Esophagus (tissue), 2 donors: ENCODE measurements at regions not wholly inside any gene's neighbourhood (a gene's known extent, or its start where the extent isn't known, plus 50 kb on each side); places are given as distances from the start of the nearest gene placed in this dataset.

Experiments used
- H3K27ac ChIP-seq, 2 donors: one replicate each; pipeline ENCODE4 v1.5.1; 2013; ENCODE audit warnings: low read depth in 2 of 2, mild to moderate bottlenecking in 2 of 2, inconsistent platforms in 1 of 2, low read length in 1 of 2, moderate library complexity in 1 of 2
- H3K27me3 ChIP-seq, 2 donors: one replicate each; pipeline ENCODE4 v1.6.1; 2013; ENCODE audit warnings: low read length in 2 of 2, control low read depth in 1 of 2, mild to moderate bottlenecking in 1 of 2; ENCODE audit not compliant: insufficient read depth in 2 of 2, control insufficient read depth in 1 of 2
- H3K36me3 ChIP-seq, 2 donors: one replicate each; pipeline ENCODE4 v1.6.1; 2013; ENCODE audit warnings: low read length in 1 of 2; ENCODE audit not compliant: control insufficient read depth in 2 of 2, insufficient read depth in 2 of 2
- H3K4me1 ChIP-seq, 2 donors: one replicate each; pipeline ENCODE4 v1.6.1; 2013; ENCODE audit warnings: low read length in 1 of 2; ENCODE audit not compliant: control insufficient read depth in 2 of 2, insufficient read depth in 2 of 2
- H3K4me3 ChIP-seq, 2 donors: one replicate each; pipeline ENCODE4 v1.5.1; 2013; ENCODE audit warnings: low read length in 2 of 2, mild to moderate bottlenecking in 2 of 2, low read depth in 1 of 2, moderate library complexity in 1 of 2
- H3K9me3 ChIP-seq, 2 donors: one replicate each; pipeline ENCODE4 v1.6.1; 2013; ENCODE audit warnings: mild to moderate bottlenecking in 2 of 2, low read depth in 1 of 2, low read length in 1 of 2, moderate library complexity in 1 of 2; ENCODE audit not compliant: control insufficient read depth in 2 of 2, insufficient read depth in 1 of 2
- WGBS, 2 donors: extraction: QIAGEN DNeasy Blood & Tissue Kit; methylation state at CpG; one replicate each; pipeline ENCODE4 v1.1.7; 2013; 5-methylcytosine and 5-hydroxymethylcytosine counted together
- donor health status: healthy with polysubstance abuse.
- donor health status: Bipolar disorder and iron deficiency.

- Histone ChIP-seq H3K9me3 (no peaks in the 10 kb centered on the region), H3K27me3 (no peaks in the 10 kb centered on the region), H3K36me3 (no peaks in the 10 kb centered on the region), H3K27ac (no peak overlapping the region), H3K4me3 (no peak overlapping the region), H3K4me1 (no peaks in the 10 kb centered on the region)
- 73 to 86% methylated on average over 2 of the region's 2 CpGs for WGBS, 2 donors
Measured at GRCh38 chr12:42902001-42902400, 312.5 kb upstream of the PRICKLE1 start.

- no peaks in the 10 kb centered on the region for H3K27me3 ChIP-seq
- 74 to 78% methylated on average over 2 of the region's 2 CpGs for WGBS, 2 donors
Measured at GRCh38 chr12:42893803-42894202, 304.3 kb upstream of the PRICKLE1 start.

GRCh38 chr12:42892702-42893551 is 303.4 kb upstream of the PRICKLE1 start:
- no peaks in the 10 kb centered on the region for H3K36me3 ChIP-seq
- H3K27ac ChIP-seq = no peak overlapping the region
- no peak overlapping the region for H3K4me3 ChIP-seq
- no peaks in the 10 kb centered on the region for H3K27me3 ChIP-seq
- no peaks in the 10 kb centered on the region for H3K9me3 ChIP-seq
- no peaks in the 10 kb centered on the region for H3K4me1 ChIP-seq
- WGBS, 2 donors = 66 to 69% methylated on average over 4 of the region's 4 CpGs

More at GRCh38 chr12:42893803-42894202, 304.3 kb upstream of the PRICKLE1 start:
- no peaks in the 10 kb centered on the region for H3K9me3 ChIP-seq
- no peak overlapping the region for H3K27ac ChIP-seq
- H3K4me1 ChIP-seq = no peaks in the 10 kb centered on the region
- no peaks in the 10 kb centered on the region for H3K36me3 ChIP-seq
- H3K4me3 ChIP-seq = no peak overlapping the region

GRCh38 chr12:42887657-42888056 is 298.1 kb upstream of the PRICKLE1 start:
- Histone ChIP-seq H3K4me1 (no peaks in the 10 kb centered on the region), H3K9me3 (no peaks in the 10 kb centered on the region), H3K4me3 (no peak overlapping the region), H3K27me3 (no peaks in the 10 kb centered on the region), H3K27ac (no peak overlapping the region), H3K36me3 (no peaks in the 10 kb centered on the region)
- WGBS, 2 donors = 28 to 35% methylated on average over 1 of the region's 1 CpG

- Histone ChIP-seq H3K4me3 (no peak overlapping the region), H3K27me3 (no peaks in the 10 kb centered on the region), H3K36me3 (no peaks in the 10 kb centered on the region), H3K27ac (no peak overlapping the region), H3K4me1 (no peaks in the 10 kb centered on the region), H3K9me3 (no peaks in the 10 kb centered on the region)
- WGBS, 2 donors = 32 to 37% methylated on average over 3 of the region's 3 CpGs
Measured at GRCh38 chr12:42886160-42886559, 296.6 kb upstream of the PRICKLE1 start.

- H3K27ac ChIP-seq = no peak overlapping the region
- no peaks in the 10 kb centered on the region for H3K36me3 ChIP-seq
- H3K4me1 ChIP-seq = no peaks in the 10 kb centered on the region
- WGBS, 2 donors = 86 to 91% methylated on average over 2 of the region's 2 CpGs
- no peak overlapping the region for H3K4me3 ChIP-seq
- H3K27me3 ChIP-seq = no peaks in the 10 kb centered on the region
- no peaks in the 10 kb centered on the region for H3K9me3 ChIP-seq
Measured at GRCh38 chr12:42885677-42886076, 296.1 kb upstream of the PRICKLE1 start.

- H3K36me3 ChIP-seq = no peaks in the 10 kb centered on the region
- no peaks in the 10 kb centered on the region for H3K27me3 ChIP-seq
- no peaks in the 10 kb centered on the region for H3K4me1 ChIP-seq
- WGBS, 2 donors = 83 to 86% methylated on average over 4 of the region's 4 CpGs
- no peaks in the 10 kb centered on the region for H3K9me3 ChIP-seq
- H3K4me3 ChIP-seq = no peak overlapping the region
- no peak overlapping the region for H3K27ac ChIP-seq
Measured at GRCh38 chr12:42884116-42884515, 294.6 kb upstream of the PRICKLE1 start.

GRCh38 chr12:42873401-42873800 is 283.9 kb upstream of the PRICKLE1 start:
- no peak overlapping the region for H3K27ac ChIP-seq
- no peaks in the 10 kb centered on the region for H3K4me1 ChIP-seq
- no peak overlapping the region for H3K4me3 ChIP-seq
- H3K27me3 ChIP-seq = no peaks in the 10 kb centered on the region
- H3K9me3 ChIP-seq = no peaks in the 10 kb centered on the region
- WGBS, 2 donors = 77% methylated on average over 5 of the region's 5 CpGs
- no peaks in the 10 kb centered on the region for H3K36me3 ChIP-seq

GRCh38 chr12:42871816-42872215 is 282.3 kb upstream of the PRICKLE1 start:
- Histone ChIP-seq H3K9me3 (no peaks in the 10 kb centered on the region), H3K27ac (no peak overlapping the region)
- WGBS, 2 donors = 63 to 76% methylated on average over 3 of the region's 3 CpGs

GRCh38 chr12:42868291-42868690 is 278.7 kb upstream of the PRICKLE1 start:
- H3K27ac ChIP-seq = no peak overlapping the region
- H3K27me3 ChIP-seq = no peaks in the 10 kb centered on the region
- no peaks in the 10 kb centered on the region for H3K4me1 ChIP-seq
- 58 to 63% methylated on average over 1 of the region's 1 CpG for WGBS, 2 donors
- H3K36me3 ChIP-seq = no peaks in the 10 kb centered on the region
- H3K4me3 ChIP-seq = no peak overlapping the region
- H3K9me3 ChIP-seq = no peaks in the 10 kb centered on the region

More at GRCh38 chr12:42871816-42872215, 282.3 kb upstream of the PRICKLE1 start:
- H3K36me3 ChIP-seq = no peaks in the 10 kb centered on the region
- no peak overlapping the region for H3K4me3 ChIP-seq
- no peaks in the 10 kb centered on the region for H3K4me1 ChIP-seq
- no peaks in the 10 kb centered on the region for H3K27me3 ChIP-seq
